ENCODE measurements at regions not wholly inside any gene's neighbourhood (a gene's known extent, or its start where the extent isn't known, plus 50 kb on each side); places are given as distances from the start of the nearest gene placed in this dataset.
"Not testable (repeated sequence)": the region's sequence is repeated elsewhere in the genome, so short reads cannot be mapped to it uniquely, and the experiment has no call there.

DNA sequence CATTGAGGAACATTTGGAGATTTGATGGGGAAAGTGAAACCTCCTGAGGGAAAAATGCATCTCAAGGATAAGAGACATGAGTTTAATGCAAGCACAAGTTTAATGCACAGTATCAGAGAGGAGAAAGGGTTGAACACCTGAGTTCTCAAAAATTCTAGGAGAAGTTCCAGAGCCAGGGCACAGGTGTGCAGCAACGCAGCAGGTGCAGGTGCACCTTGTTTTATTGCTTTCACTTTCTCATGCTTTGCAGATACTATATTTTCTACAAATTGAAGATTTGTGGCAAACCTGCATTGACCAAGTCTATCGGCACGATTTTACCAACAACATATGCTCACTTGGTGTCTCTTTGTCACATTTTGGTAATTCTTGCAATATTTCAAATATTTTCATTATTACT is 267.6 kb upstream of the HNRNPA3 start:
- H3K4me1 ChIP-seq (ENCODE audit: insufficient read depth) = no peaks in the 10 kb centered on the region
- H3K36me3 ChIP-seq (ENCODE audit: insufficient read depth) = no peaks in the 10 kb centered on the region
- DNase-seq (ENCODE audit: extremely low spot score) = no peak
- WGBS = 91% methylated on average over 3 of the region's 3 CpGs
- H3K27ac ChIP-seq (ENCODE audit: low read depth) = no peak overlapping the region
- no peak overlapping the region for H3K4me3 ChIP-seq (ENCODE audit: low read depth, low read length)

DNA sequence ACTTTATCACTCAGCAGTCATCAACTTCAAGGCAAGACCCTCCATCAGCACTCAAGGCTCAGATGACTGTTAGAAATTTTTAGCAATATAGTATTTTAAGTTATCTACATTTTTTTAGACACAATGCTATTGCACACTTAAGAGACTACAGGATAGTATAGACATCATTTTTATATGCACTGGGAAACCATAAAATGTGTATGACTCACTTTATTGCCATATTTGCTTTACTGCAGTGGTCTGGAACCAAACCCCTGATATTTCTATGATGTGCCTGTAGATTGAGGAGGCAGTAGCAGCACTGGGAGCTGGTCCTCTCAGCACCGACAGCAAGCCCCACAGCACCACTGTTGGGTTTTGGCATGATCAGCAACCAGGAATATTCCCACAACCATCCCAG is 264.8 kb upstream of the HNRNPA3 start:
- no peak overlapping the region for H3K4me3 ChIP-seq (ENCODE audit: low read depth, low read length)
- H3K36me3 ChIP-seq (ENCODE audit: insufficient read depth) = no peaks in the 10 kb centered on the region
- DNase-seq (ENCODE audit: extremely low spot score) = no peak
- H3K27ac ChIP-seq (ENCODE audit: low read depth) = no peak overlapping the region
- no peaks in the 10 kb centered on the region for H3K4me1 ChIP-seq (ENCODE audit: insufficient read depth)
- 78% methylated on average over 1 of the region's 1 CpG for WGBS

DNA sequence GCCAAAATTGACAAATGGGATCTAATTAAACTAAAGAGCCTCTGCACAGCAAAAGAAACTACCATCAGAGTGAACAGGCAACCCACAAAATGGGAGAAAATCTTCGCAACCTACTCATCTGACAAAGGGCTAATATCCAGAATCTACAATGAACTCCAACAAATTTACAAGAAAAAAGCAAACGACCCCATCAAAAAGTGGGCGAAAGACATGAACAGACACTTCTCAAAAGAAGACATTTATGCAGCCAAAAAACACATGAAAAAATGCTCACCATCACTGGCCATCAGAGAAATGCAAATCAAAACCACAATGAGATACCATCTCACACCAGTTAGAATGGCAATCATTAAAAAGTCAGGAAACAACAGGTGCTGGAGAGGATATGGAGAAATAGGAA is 261.4 kb upstream of the HNRNPA3 start:
- WGBS = 99% methylated on average over 3 of the region's 3 CpGs
- H3K4me1 ChIP-seq (ENCODE audit: insufficient read depth); DNase-seq (ENCODE audit: extremely low spot score); H3K27ac ChIP-seq (ENCODE audit: low read depth); H3K4me3 ChIP-seq (ENCODE audit: low read depth, low read length); H3K36me3 ChIP-seq (ENCODE audit: insufficient read depth): not testable (repeated sequence)

DNA sequence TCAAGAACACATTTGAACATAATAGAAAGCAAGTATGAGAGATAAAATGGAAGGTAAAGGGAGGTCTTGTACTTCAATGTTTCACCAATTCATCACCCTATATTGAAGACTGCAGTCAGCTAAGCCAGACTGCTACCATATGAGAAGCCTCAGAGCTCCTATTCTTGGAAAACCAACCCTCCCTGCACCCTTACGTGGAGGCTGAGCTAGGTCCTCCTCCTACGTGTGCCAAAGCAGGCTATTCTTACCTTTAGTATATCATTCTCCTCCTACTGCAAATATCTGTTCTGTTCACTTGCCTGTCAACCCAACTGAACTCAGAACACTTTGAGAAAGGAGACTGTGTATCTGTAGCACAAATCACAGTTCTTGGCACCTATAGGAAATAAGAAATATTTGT is 255.8 kb upstream of the HNRNPA3 start:
- WGBS = 72% methylated on average over 2 of the region's 2 CpGs
- H3K36me3 ChIP-seq (ENCODE audit: insufficient read depth) = no peaks in the 10 kb centered on the region
- no peak overlapping the region for H3K27ac ChIP-seq (ENCODE audit: low read depth)
- H3K4me1 ChIP-seq (ENCODE audit: insufficient read depth) = no peaks in the 10 kb centered on the region
- H3K4me3 ChIP-seq (ENCODE audit: low read depth, low read length) = no peak overlapping the region
- DNase-seq (ENCODE audit: extremely low spot score) = no peak

DNA sequence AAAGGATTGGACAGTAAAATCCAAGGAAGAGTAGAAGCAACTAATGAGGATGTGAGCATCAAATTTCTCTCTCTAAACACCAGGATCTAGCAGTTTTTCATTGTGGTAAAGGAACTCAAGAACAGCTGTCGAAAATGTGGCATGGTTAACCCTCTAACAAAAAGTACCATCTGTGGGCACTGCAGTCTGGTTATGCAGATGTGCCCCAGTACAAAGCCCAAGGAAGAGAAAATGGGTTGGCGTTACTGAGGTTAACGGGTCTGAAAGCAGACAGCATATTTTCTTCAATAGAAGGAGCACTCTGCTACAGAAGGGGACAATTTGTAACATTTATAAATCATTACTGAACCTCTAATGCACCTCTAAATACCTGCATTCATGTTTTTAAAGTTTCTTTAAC is 253.0 kb upstream of the HNRNPA3 start:
- Histone ChIP-seq H3K27ac (ENCODE audit: low read depth) (no peak overlapping the region), H3K36me3 (ENCODE audit: insufficient read depth) (no peaks in the 10 kb centered on the region), H3K4me3 (ENCODE audit: low read depth, low read length) (no peak overlapping the region), H3K4me1 (ENCODE audit: insufficient read depth) (no peaks in the 10 kb centered on the region)
- DNase-seq (ENCODE audit: extremely low spot score) = no peak
- 68% methylated on average over 3 of the region's 3 CpGs for WGBS

DNA sequence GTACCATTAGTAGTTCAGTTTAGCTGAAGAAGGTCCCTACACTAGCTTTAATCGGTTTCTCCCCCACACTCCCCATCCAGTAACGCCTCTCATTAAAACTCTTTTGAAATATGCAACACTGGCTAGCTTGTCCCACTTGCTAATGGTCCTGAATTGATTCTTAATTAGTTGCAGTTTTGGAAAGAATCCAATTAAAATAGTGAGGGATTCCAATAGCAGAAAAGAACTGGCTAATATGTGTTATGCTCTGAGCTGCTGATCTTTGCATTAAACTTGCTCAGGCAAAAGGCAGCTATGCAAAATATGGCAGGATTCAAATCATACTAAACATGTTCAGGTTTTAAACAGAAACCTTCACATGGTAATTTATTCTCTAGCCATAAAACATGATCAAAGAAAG is 252.5 kb upstream of the HNRNPA3 start:
- 82% methylated on average over 2 of the region's 2 CpGs for whole genome bisulfite sequencing
- no peak for DNase-seq (ENCODE audit: extremely low spot score)

DNA sequence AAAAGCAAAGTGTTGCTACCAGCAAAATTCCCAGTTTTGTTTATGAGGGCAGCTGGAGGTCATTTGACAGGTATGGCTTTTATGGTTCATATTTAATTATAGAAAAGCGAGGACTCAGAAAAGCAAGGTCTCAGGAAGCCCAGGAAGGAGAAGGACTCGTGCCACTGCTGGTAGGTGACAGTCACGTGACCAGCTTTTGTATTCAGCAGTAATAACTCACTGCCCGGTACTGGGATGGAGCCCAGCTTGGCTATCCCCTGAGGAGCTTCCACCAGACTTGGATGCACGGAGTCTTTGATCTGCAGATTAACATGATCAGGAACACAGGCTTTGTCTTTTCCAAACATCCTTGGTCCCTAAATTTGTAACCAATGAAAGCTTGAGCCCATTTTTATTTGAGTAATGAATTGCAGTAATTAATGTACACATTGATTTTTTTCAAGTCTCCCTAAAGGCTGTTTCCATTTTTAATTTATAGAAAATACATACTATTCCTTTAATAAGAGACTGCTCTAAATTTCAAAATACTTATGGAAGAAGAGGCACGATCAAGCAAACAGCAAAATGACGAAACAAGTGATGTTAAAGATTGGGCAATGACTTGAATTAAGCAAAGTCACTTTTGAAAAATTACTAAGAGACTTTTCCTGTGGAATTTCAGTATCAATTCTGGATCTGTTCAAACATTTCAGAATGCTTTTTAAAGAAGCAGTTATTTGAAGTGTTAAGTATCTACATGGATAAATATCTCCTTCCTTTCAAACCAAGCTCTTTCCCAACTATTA is 251.7 kb upstream of the HNRNPA3 start:
- no peak overlapping the region for H3K4me3 ChIP-seq (ENCODE audit: low read depth, low read length)
- no peaks in the 10 kb centered on the region for H3K4me1 ChIP-seq (ENCODE audit: insufficient read depth)
- 50% methylated on average over 7 of the region's 7 CpGs for WGBS
- no peak for DNase-seq (ENCODE audit: extremely low spot score)
- no peak overlapping the region for H3K27ac ChIP-seq (ENCODE audit: low read depth)
- H3K36me3 ChIP-seq (ENCODE audit: insufficient read depth) = no peaks in the 10 kb centered on the region

More for the DNA sequence above, 252.5 kb upstream of the HNRNPA3 start:
- H3K4me1 ChIP-seq (ENCODE audit: insufficient read depth) = no peaks in the 10 kb centered on the region
- H3K36me3 ChIP-seq (ENCODE audit: insufficient read depth) = no peaks in the 10 kb centered on the region
- no peak overlapping the region for H3K27ac ChIP-seq (ENCODE audit: low read depth)
- no peak overlapping the region for H3K4me3 ChIP-seq (ENCODE audit: low read depth, low read length)

DNA sequence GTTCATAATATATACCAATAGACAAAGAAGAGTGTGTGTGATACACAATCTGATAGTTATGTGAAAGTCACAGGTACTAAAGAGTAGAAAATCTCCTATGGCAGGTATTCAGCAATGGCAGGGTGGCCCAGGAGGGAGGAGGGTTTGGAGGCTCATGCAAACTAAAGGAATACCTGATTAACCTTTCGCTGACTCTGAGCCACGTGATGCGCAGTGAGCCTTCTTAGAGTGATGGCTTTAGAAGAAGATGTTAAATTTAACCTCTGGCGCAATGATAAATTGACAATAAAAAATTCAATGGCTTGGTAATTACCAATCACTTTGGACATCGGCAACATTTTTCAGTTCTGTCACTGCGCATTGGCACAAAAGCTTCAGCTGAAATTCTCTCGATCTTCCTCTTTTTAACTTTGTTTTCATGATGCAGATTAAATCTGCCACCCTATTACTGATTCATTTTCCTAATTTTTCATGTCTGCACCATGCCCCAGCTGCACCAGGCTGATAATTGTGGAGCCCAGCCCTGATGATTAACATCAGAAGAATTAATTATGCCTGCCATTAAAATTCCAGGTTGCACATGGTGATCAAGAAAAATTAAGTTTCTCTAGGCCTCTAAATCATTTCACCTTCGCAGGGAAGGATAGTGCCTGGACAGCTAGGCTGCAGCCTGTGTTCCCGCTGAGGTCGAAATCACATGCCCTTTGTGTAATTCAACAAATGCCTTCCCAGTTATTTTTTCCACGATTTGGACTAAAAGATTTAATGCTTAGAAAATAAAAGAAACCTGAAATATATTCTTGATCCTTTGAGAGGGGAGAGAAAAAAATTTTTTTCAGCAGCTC is 250.6 kb upstream of the HNRNPA3 start:
- no peak overlapping the region for H3K4me3 ChIP-seq (ENCODE audit: low read depth, low read length)
- DNase-seq (ENCODE audit: extremely low spot score) = no peak
- WGBS = 83% methylated on average over 11 of the region's 11 CpGs
- H3K4me1 ChIP-seq (ENCODE audit: insufficient read depth) = no peaks in the 10 kb centered on the region
- no peak overlapping the region for H3K27ac ChIP-seq (ENCODE audit: low read depth)
- no peaks in the 10 kb centered on the region for H3K36me3 ChIP-seq (ENCODE audit: insufficient read depth)

DNA sequence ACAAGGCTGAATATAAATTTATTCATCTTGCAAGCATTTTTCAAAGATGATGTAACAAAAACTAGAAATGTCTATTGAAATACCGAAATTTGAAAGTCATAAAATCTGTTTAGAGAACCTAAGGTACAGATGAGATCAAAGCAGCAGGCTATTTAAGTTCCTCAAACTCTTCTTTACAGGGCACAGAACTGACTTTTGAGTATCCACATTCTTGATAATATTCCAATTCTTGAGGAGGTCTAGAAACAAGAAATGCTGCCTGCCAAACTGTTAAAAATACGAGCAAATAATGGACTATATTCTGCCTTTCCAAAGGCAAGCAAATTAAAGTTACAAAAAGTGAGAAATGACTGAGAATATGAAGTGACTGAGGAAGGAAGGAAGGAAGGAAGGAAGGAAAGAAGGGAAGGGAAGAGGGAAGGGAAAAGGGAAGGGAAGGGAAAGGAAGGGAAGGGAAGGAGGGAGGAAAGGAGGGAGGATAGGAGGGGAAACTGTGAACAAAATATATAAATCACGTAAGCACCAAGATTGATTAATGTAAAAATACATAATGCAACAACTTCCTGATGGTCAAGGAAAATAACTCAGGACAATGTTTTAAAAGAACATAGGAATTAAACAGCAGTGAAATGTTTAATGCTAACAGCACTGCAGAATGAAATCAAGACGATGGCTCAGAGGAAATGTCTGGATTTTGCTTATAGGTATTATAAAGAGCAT is 248.9 kb upstream of the HNRNPA3 start:
- WGBS = 51% methylated on average over 4 of the region's 4 CpGs
- DNase-seq (ENCODE audit: extremely low spot score) = no peak
- no peaks in the 10 kb centered on the region for H3K36me3 ChIP-seq (ENCODE audit: insufficient read depth)
- no peak overlapping the region for H3K27ac ChIP-seq (ENCODE audit: low read depth)
- no peaks in the 10 kb centered on the region for H3K4me1 ChIP-seq (ENCODE audit: insufficient read depth)
- no peak overlapping the region for H3K4me3 ChIP-seq (ENCODE audit: low read depth, low read length)

DNA sequence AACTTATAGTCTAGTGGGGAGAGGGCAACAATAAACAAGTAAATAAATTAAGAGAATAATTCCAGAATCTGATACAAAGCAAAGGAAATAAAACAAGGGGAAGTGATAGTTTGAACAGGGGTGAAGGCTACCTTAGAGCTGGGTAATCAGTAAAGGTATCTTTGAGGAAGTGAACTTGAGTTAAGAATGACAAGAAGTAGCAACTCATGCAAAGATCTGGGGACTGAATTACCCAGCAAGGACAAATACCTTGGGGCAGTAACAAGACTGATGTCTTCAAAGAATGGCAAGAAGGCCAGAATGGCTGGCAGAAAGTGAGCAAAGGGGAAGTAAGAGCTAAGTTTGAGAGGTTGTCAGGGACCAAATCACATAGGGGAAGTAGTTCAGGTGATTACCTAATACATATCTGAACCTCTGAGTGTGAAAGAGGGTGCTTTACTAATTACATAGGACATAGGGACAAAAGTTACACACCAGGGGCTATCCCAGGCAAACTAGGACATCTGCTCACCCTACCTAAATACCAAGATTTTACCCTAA is 244.6 kb upstream of the HNRNPA3 start:
- no peaks in the 10 kb centered on the region for H3K4me1 ChIP-seq (ENCODE audit: insufficient read depth)
- H3K4me3 ChIP-seq (ENCODE audit: low read depth, low read length) = no peak overlapping the region
- no peak for DNase-seq (ENCODE audit: extremely low spot score)
- no peak overlapping the region for H3K27ac ChIP-seq (ENCODE audit: low read depth)
- H3K36me3 ChIP-seq (ENCODE audit: insufficient read depth) = no peaks in the 10 kb centered on the region

DNA sequence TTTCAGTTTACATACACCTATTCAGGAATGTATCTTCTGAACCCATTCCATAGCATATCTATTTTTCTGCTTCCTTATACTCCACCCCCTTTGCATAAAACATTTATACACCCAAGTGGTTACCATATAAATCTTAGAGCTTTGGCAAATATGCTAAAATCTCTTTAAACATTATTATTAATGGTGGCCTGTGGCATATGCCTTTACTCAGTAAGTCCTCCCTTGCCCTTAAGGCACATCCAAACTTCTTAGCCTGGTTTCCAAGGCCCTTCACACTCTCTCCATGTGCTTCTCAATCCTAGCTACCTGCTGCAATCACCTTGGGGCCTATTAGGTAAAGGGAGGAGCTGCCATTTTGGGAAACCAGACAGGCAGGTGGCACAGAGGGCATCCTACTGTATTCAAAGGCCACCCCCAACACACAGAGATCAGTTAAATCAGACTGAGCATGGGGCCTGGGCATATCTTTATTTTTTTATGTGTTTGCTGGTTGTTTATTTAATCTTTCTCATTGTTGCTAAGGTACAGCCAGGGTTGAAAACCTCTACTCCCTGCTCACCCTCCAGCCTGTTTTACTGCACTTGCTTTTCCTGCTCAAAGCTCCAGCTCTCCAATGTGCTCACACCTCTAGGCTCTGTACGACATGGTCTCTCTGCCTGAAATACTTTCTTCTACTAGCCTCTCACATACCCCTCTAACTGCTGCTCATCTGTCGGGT is 242.8 kb upstream of the HNRNPA3 start:
- Histone ChIP-seq H3K27ac (ENCODE audit: low read depth) (no peak overlapping the region), H3K36me3 (ENCODE audit: insufficient read depth) (no peaks in the 10 kb centered on the region), H3K4me3 (ENCODE audit: low read depth, low read length) (no peak overlapping the region), H3K4me1 (ENCODE audit: insufficient read depth) (no peaks in the 10 kb centered on the region)
- WGBS = 76% methylated on average over 2 of the region's 2 CpGs
- no peak for DNase-seq (ENCODE audit: extremely low spot score)

DNA sequence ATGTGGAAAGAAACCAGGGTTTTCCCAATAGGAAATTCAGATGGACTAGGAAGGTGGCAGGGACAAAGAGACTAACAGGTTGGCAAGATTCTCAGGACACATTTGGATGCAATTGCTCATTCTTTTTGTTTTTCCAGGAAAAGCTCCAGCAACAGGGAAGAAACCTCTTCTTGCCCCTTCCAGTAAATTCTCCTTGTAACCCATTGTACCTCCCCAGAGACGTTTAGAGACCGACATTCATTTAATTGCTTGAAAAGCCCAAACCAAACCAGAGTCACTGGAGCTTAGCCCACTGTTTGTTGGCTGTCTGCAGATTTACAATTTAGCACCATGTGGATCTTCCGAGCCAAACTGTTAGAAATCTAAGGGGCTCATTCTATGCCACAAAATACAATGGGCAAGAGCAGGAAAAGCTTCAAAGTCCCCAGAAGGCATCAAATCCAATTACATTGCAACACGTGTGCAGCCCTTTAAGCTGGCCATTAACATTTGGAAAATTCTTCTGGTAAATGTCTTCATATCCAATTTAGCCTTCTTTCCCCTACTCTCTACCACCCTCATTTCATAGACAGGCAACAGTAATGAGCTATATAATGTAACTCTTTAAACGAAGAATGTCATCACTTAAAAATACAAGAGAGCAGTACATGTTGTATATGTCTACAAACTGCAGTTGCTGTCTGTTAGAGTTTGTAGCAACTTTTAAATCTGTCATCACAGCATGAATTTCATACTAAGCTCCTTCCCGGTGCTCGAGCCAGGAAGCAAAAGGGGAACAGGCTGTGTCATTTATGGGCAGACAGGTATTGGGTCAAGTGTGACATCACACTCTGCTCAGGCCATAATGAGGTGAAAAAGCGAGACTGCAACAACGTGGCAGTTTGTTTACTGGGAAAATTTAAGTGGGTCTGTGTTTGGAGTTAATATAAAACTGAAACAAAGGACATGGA is 235.6 kb upstream of the HNRNPA3 start:
- Histone ChIP-seq H3K4me3 (ENCODE audit: low read depth, low read length) (no peak overlapping the region), H3K36me3 (ENCODE audit: insufficient read depth) (no peaks in the 10 kb centered on the region), H3K27ac (ENCODE audit: low read depth) (no peak overlapping the region), H3K4me1 (ENCODE audit: insufficient read depth) (no peaks in the 10 kb centered on the region)
- 19% methylated on average over 9 of the region's 9 CpGs for WGBS
- no peak for DNase-seq (ENCODE audit: extremely low spot score)

Measured in urinary bladder (tissue), 3 donors.